HuH-7.5 (cell line): ENCODE measurements at regions not wholly inside any gene's neighbourhood (a gene's known extent, or its start where the extent isn't known, plus 50 kb on each side); places are given as distances from the start of the nearest gene placed in this dataset.

Experiments used
- DNase-seq: peaks from one replicate; pipeline ENCODE4 v3.0.0; 2011; ENCODE audit warnings: low spot score

DNA sequence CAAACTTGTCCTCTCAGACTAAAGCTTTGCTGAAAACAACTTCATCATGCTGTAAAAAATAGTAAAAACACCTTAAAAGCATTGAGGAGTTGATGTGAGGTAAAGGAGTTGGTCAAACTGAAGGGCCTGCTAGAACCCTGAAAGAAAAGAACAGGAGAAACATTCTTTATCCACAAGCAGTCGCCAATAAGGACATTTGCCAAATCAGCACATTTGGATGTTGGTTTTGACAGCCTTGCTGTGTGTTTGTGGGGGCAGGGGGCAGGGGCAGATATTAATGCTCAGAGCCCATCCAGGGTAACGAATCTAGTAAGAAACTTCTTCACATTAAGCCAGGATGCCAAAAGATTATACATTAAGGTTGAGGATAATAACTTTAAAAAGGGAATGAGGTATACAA lies 399.9 kb upstream of the ZFHX3 start:
- DNase-seq, result no peak

DNA sequence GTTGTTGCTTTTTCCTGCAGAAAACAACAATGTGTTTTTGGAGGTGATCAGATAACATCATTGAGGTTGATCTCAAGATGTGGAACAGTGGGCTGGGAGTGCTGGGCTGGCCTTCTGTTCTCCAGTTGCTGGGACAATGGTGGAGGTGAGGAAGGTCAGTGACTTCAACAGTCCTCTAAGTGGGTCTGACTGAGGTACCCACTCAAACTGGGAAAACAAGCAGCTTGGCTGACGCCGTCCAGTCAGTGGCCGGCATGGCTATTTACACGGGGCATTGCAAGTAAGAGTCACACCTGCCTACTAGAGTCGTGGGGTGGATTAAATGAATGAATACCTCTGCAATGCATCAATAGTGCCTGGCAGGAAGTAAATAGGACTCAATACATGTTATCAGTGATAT lies 386.7 kb upstream of the ZFHX3 start:
- DNase-seq, result no peak

DNA sequence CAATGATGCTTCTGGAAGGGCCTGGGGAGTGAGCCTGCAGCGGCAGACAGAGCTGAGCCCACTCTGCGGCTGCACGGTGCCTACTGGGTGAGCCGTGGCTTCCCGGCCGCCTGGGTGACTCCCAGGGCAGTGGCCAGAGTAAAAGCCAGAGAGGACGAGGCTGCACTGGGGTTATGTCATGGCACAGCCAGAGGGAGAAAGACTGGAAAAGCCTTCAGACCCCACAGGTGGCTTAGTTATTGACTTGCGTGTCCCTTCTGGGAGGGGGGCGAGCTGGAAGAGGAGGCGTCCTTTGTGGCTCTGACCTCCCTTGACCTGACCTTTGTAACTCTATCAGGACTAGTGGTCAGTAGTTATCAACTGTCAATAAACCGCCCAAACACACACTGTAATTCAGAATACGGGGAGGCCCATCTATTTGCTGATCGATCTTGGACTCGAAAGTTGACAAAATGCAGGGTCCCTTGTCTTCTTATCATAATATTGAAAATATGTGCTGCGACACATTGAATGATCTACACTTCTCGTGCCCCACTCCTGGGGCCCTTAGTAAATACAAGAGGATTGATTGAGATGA lies 385.9 kb upstream of the ZFHX3 start:
- DNase-seq, result no peak

DNA sequence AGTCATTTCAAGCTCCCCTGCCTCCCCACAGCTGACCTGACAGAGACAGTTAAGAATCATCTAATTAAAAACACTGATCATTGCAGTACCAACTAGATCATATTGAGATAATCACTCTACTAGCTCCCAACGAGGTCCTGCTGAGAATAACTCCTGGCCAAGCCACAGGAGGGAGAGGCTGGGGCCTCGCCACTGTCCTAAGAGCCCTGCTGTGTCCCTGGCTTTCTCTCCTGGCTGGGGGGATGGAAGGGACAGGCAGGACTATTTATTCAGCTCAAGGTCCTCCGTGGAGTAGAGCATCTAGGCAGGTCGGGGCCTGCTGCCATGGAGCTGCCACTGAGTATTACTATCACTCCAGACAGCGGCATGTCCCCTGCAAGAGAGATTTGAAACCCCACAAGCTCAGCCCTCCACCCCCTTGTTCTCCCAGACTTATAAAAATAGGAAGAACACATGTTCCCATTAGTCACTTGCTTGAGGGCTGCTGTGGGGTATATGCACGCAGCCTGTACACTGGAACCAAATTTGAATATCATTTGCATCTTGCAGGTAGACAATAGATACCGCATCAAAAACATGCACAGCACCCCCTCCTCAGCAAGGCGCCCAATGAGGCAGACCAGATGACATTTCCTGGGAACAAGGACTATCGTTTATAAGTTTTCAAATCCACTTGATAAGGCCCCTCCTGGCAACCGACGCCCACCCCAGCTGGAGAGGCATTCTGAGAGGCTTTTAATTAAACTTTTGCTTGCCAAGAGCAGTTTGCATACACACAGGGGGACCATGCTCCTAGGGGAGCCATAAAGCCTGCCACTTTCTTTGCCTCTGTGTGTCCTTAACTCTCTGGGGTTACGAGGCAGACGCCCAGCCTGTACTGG lies 385.2 kb upstream of the ZFHX3 start:
- DNase-seq, result no peak

DNA sequence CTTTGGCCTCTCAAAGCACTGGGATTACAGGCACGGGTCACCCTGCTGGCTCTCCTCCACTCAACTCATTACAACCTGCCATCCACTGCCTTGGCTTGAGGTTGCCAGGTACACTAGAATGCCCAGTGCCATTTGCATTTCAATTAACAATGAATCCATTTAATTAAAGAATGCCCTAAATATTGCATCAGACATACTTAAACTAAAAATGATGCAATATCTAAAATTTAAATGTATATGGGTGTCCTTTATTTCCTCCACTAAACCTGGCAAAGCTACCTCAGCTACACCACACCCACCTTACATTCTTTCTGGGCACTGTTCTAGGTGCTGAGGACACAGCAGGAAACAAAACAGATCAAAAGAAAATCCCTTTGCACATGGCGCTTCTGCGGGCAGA lies 382.2 kb upstream of the ZFHX3 start:
- no peak for DNase-seq

DNA sequence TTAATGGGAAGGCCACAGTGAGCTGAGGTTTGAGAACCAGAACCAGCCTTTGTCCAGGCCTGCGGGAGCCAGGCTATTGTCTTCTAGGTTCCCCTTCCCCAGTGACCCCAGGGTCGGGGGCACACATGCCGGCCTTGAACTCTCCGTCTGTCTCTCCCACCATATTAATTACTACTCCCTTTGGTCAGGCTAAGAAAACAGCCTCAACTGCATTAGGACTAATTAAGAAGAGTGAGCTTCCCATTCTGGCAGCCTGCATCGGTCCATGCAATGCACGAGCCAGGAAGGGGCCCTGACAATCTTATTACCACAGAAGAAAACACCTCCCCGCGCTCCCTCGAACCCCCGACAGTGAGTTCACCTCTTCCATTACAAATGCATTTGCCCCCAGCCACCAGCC lies 380.2 kb upstream of the ZFHX3 start:
- no peak for DNase-seq

DNA sequence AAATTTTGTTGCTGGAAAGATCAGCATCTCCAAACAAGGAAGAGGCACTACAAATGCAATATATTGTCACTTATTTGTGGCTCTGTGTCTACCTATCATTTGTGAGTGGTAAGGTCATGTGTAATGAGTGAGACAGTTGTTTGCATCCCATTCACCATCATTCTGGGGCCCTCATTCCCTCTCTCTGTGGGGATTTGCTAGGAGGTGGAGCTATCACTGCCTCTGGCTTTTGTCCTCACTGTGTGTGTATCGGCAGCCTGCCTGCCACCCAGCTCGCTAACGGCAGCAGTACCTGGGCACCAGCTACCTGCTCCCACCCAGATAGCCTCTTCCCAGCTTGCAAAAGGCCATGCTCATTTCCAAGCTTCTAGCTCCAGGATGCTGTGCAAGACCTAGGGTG lies 379.2 kb upstream of the ZFHX3 start:
- no peak for DNase-seq

DNA sequence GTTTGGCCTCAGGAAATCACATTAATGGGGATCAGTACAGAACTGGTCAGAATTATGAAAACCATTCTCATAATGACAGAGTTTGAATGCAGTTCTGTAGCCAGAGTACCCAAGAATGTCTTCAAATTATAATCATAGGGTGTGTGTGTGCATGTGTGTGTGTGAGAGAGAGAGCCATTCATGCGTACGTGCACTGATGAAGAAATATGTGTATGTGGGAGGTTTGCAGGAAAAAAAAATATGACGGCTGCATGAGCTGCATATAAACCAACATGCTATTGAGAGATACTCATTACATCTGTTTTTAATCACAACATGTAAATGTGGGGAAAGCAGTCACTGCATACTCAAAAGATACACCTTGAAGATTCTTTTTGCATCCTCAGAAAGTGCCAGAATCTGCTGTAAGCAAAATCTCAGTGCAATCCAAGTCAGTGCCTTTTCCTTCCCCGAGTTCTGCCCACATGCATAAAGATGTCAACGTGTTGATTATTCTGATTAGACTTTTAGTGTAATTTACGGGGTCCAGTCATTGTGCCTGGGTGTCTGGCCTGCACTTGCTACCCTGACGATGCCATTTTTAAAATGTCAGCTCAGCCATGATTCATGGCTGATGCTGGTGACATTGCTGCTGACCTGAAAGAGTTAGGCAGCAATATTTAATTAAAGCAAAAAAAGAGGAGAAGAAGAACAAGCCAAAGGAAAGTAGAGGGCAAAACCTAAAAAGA lies 378.7 kb upstream of the ZFHX3 start:
- no peak for DNase-seq

DNA sequence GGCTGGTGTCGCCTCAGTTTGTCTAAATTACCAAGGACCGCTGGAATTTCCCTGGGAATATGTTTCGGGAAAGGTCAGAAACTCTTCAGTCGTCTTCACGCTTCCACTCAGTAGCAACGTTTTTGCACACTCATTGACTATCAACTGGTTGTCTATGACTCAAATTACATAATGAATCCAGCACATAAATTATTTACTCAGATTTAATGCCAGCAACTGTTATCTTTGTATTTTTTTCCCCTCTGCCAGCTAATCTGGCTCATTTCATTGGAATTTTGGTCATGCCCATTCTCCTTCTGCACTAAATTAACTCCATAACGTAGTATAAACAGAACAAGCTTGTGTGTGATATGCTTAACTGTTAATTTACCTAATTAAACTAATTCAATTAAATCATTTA lies 372.7 kb upstream of the ZFHX3 start:
- no peak for DNase-seq

DNA sequence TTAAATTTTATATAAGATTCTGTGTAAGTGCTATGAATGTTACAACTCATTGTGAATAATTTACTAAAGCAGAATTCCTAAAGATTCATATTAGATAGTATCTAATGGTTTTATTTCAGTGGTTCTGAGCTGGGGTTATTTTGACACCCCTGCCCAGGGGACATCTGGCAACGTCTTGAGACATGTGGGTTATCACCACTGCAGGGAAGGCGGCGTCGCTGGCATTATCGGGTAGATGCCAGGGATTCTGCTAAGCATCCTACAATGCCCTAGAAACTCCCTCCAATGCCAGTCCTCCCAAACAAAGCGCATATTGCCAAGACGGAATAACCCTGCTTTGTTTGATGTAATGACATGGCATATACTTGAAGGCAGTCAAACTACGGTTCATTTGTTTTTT lies 372.3 kb upstream of the ZFHX3 start:
- DNase-seq, result no peak

DNA sequence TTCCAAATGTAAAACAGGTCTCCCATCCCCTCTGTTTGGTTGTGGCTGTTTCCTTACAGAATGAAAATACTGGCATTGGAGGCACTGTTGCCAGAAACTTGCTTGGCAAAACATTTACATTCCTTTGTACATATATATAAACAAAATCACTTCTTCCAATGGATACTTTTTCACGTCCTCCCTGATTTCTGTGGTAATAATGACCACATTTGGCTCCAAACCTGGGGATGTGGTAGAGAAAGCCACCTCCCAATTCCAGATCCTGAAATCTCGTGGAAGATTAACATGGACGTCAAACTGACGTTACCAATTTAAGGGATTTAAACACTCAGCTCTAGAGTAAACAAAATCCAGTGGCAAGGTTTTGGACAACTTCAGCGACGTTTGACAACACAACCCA lies 370.8 kb upstream of the ZFHX3 start:
- DNase-seq, result no peak

DNA sequence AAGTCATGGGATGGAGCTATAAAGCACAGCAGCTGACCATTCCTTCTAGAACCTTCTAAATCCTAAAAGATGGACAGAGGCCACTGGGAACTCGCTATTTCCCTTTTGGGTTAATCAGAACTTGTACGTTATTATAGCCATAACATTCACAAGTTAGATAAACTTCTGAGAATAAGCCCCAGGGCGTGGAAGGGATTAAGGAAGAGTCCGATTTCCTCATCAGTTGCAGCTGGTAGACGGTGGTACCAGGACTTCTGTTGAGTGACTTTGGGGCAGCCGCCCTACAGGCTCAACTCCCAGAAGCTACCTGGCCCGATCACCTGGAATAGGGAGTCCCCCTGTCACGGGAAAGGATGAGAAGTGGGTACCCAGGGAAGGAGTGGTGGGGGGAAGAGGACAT lies 370.1 kb upstream of the ZFHX3 start:
- no peak for DNase-seq

DNA sequence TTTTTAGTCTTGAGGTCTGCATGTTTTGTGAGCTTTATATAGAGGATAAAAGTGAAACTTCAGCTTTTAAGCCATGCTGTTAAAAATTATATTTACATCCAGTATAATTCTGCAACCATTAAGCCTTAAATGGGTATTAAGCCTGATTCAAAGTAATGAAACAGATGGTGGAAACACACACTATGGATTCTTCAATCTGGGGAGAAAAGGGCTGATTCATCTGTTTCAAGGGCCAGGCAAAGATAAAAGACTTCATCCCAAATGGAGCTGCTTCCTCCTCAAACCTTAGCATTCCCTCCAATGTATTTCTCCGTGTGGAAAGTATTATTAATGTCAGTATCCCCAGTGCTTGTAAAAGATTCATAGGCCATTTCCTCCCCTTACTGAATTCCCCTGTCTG lies 367.4 kb upstream of the ZFHX3 start:
- DNase-seq, result no peak

DNA sequence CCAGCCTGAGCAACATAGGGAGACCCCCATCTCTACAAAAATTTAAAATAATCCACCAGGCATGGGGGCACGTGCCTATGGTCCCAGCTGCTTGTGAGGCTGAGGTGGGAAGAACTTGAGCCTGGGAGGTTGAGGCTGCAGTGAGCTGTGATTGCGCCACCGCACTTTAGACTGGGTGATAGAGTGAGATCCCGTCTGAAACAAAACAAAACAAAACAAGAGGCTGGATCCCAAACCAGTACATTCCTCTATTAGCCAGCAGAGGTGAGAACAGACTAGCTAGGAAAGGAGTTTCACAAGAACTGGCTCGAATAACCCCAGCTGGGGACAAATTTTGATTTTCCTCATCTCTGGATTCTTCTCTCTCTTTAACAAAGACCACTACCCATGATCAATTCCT lies 366.7 kb upstream of the ZFHX3 start:
- no peak for DNase-seq

DNA sequence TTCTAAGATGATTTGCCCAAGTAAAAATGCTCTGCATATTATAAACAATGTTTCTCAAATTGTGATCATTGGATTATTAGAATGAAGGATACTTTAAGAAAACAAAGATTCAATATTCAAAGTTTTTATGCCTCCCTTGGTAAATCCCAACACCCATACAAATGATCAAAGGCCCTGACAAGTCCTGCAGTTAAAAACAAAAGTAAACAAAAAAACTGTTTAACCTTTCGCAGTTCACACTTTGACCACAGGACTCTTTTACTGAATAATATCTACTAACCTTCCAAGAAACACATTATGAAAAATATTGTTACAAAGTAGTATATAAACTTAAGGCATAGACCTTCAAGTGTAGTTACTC lies 365.9 kb upstream of the ZFHX3 start:
- DNase-seq, result no peak

DNA sequence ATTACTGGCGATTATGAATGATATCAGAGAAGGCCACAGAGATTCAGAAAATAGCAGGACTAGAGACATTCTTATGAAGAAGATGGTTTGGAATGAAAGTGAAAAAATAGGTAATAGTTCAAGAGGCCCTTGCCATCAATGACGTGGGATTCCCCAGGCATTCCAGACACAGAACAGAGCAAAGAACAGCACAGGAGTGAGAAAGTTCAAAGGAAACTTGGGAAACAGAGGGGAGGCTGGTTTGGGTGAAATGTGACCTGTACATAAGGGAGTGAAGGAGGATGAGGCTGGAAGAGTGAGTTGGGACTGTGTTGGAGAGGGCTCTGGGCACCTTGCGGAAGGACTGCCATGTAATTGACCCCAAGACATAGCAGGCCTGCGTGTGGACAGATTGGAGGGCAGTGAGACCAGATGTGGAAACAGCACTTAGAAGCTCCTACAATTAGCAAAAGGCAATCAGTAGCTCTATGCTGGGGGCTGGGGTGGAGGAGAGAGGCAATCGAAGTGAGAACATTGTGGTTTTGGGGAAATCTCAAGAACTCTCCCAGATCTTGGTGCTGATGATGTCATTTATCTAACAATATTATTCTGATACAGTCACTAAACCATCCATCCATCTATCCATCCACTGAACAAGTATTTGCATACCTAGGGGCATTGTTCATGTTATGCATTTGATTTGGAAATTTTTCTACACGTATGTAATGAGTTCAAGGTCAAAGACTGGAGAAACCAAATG lies 365.3 kb upstream of the ZFHX3 start:
- DNase-seq, result no peak

DNA sequence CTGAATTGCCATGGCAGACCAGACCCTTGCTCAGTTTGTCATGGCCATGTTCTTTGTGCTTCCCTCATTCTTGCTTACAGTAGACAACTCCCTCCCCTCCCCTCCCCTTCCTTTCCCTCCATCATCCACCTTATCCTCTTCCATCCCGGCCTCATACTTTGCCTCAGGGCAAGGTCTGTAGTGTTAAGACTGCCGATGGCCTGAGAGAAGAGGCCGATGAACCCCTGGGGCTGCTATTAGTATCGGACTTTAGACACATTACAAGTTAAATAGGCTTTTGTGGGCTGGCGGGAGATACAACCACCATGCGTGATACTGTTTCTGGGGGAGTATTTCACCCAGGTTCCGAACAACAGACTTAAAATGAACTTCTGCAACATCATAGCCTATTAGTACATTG lies 364.5 kb upstream of the ZFHX3 start:
- DNase-seq, result no peak

DNA sequence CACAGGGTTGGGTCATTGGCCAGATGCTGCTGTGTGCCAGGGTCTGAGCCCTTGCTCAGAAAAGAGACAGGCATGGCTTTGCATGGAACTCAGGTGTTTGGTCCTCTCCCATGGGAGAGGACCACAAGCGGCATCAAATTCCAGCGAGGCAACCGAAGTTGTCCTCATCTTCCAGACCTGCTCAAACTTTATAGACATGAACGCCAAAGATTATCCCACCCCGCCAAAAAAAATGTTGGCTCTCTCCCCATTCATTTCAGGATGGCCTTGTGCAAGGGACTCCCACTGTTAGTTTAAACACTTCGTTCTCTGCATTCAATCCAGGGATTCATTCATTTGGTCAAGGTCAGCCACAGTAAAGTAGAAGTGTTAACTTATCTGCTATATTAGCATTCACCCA lies 360.8 kb upstream of the ZFHX3 start:
- DNase-seq, result no peak

DNA sequence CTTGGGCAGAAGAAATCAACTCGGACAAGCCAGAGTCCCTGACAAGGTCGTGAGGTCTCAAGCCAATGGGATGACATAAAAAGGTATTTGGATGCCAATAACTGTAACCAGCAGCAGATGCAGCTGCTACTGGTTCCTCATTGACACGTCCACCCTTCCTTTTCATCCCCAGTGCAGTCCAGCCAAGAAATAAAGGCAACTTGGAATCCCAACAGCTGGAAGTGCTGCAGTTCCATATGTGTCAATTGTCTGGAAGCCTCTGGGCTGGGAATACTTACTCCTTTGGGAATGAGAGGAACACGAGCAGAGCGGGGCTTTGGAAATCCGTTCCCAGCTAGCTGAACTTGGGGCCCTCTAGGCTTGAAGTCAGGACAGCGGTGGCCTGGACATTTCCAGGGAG lies 360.4 kb upstream of the ZFHX3 start:
- DNase-seq, result no peak

DNA sequence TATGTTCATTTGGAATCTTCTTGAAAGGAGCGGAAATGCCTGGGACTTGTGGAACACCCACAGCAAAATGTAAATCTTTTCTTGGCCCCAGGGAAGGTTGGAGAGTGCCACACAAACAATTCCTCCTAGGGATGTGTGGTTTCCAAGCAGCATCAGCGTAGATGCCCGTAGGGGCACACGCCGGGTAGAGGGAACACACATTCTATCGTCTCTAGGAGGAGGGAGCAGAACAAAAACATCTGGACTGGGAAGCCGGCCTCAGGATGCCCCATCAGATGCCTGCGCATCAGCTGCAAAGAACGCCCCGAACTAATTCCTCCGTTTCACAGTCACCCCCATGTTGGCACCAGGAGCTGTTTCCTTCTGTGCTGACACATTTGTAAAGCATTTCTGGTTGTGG lies 357.9 kb upstream of the ZFHX3 start:
- DNase-seq, result no peak

DNA sequence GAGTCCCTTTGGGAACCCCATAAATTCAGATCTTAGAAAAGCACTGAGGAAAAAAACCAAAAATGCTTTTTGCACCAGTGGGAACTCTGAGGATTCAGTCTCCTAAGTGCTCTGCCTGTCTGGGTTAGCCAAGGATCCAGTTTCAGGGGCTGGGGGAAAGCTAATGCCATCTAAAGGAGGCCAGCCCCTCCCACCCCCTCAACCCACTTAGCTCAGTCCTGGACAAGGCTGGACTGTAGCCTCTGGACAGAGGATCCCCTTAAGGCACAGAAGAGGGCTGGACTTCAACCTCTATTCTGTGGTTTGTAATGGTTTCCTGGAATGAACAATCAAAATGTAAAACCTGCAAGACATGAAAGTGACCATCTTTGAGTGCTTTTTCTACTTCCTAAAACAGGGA lies 356.1 kb upstream of the ZFHX3 start:
- DNase-seq, result no peak

DNA sequence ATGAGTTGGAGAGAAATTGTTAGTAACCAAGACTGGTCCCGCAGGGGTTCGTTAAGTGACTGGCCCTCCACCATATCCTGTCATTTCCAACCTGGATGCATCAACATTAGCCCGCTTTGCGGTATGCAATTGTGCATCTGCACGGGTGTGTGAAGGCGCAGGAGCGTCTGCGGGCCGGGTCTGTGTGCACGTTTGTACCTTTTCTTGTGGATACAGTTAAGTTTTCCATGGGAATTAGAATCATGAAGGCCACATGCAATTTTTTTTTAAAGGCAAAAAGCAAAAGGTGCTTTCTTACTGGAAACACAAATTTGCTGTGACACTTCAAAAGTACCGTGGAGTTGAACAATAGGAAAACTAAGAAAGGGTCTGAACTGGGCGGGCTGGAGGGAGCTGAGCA lies 355.4 kb upstream of the ZFHX3 start:
- DNase-seq, result no peak

DNA sequence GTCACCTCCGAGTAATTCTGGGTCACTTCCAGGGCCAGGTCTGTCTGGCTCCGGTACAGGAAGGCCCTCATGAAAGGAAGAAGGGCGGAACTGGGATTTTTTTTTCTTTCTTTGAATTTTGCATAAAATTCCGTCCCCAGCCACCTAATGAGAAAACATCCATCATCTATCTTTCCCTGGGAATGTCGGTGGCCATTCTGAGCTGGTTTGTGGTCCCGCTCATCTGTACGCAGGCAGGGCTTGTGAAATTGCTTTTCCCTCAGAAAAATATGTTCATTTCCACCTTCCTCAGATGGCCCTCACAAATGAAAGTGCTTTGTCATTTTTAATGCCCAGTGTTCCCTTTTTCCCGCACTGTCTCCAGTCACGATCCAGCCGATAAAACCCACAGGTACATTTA lies 353.0 kb upstream of the ZFHX3 start:
- DNase-seq, result no peak
